ENCODE measurements at regions not wholly inside any gene's neighbourhood (a gene's known extent, or its start where the extent isn't known, plus 50 kb on each side); places are given as distances from the start of the nearest gene placed in this dataset.
"Not testable (repeated sequence)": the region's sequence is repeated elsewhere in the genome, so short reads cannot be mapped to it uniquely, and the experiment has no call there.

DNA sequence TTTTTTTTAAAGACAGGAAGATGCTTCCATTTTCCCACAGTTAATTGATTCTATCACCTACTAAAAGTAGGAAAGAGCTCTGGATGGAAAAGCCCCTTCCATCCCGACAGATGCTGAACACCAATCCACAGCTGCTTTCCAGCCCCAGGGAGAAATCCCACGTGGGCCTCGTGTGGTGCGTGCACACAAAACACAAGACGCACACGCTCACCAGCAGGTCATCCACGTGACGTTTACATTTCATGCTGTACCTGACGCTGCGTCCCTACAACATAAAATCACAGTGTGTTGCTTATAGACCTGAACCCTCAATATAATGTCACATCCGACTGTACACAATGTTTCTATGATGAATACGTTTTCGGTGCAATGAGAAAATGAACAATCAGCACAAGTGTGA lies 50.2 kb upstream of the DACT2 start:
- DNase-seq (ENCODE audit: low read depth), result no peak

DNA sequence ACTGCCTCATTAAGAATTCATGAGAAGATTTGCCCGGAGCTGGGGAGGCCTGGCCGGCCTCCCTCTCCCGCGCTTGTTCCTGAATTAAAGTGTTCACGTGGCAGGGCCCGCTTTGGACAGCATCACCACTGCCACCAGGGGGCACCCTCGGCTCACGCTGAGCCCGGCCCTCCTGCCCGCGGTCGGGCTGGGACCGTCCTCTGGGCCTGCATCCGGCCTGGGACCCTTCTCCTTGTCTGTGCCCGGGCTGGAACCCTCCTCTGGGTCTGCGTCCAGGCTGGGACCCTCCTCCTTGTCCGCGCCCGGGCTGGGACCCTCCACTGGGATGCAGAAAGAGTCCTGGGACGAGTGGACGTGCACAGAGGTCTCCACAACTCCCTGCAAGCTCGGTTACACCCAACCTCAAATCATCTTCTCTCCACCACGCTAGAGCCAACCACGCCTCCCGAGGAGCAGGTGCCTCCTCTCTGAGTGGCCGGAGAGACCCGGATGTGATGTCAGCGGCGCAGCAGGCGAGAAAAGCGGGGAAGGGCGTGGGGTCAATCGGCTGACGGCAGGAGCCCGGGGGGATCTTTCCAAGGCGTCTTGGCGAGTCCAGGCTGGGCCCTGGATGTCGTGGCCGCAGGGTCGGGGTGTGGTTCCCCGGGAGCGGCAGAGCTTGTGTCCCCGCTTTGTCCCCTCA lies 50.9 kb upstream of the DACT2 start:
- DNase-seq (ENCODE audit: low read depth), result no peak

DNA sequence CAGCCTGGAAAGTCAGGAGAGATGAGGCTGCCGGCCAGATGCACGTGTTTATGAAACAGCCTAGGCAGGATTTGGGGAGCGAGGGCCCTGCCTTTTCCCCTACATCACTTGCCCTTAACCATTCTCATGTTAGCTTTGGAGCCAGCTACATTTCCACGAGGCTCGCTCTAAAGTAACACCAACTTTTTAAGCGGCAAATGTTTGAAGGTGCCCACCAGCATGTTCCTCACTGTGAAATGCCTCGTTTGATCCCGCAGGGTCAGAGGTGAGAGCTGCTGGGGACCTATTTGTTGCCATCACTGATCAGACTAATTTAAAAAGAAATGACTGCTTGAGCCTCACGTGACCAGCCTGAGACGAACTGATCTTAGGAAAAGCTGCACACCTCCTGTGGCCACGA lies 51.6 kb upstream of the DACT2 start:
- DNase-seq (ENCODE audit: low read depth), result no peak

- no peak for DNase-seq (ENCODE audit: low read depth)
These were observed 52.0 kb upstream of the DACT2 start for GRCh38 chr6:168371618-168371980.

DNA sequence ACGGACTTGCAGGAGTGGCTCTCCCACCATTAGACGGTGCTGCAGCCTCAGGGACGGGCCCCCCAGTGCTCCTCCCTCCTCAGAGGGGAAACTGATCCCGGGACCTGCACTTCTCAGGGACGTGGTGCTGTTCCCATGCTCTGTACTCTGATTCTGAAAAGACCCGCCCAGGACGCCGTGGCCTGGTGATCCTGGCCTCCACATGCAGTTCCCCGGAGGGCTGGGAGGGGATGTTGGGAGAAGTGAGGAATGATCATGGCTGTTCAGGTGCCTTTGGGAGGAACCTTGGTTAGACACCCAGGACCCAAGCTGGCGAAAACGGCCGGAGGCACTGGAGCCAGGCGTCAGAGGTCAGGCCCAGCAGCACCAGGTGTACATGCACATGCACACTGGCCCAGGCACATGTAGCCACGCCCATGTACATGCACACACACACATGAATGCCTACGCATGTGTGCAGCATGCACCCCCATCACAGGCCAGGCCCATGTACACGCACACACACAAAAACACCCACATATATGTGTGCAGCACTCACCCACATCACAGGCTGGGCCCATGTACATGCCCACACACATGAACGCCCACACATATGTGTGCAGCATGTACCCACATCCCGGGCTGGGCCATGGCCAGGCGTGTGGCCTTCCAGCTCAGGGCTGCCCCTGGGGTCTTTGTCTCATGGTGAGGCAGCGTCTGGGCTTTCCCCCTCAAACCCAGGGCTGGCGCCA lies 52.6 kb upstream of the DACT2 start:
- DNase-seq (ENCODE audit: low read depth), result no peak

GRCh38 chr6:168372889-168373288 lies 53.3 kb upstream of the DACT2 start:
- DNase-seq (ENCODE audit: low read depth), result no peak

- no peak for DNase-seq (ENCODE audit: low read depth)
These were observed 53.8 kb upstream of the DACT2 start for GRCh38 chr6:168373389-168373788.

DNA sequence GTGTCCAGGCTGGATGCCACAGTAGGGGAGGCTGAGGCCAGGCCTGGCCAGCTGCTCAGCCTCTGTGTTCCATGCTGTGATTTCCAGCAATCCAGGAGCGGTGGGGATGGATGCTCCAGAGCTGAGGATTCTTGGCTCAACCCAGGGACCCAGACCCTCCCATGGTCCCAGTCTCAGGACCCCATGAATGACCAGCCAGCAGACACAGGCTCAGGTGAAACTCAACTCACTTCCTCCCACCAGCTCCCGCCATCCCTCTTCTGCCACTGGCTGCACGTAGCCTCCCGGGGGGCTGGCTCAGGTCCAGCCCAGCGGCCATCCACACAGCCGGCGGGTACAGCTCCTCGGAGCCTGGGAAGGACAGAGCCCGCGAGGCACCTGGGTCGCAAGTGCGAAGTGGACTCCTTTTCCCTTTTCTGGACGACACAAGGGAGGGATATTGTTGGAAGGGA lies 54.5 kb upstream of the DACT2 start:
- no peak for DNase-seq (ENCODE audit: low read depth)

DNA sequence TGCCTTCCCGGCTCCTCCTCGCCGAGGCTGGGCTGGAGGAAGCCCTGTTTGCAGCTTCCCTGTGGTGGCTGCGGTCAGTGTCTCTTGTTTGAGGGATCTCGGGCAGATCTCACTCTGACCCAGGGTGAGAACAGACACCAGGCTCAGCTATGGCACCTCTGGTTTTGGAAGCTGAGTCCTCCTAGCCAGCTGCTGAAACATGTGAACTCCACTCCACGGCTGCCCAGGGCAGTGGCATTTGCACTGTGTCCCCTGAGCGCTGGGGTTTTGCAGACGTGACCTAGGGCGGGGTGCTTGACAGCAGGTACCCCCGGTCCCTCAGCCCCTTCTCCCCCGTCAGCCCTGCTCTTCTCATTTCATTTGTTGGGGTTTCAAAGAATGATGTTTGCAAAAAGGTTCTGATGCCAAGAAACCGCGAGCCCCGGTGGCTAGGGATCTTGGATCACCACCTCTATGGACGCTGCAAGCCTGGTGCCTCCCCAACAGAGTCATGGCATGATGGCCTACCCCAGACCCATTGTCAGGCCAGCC lies 55.0 kb upstream of the DACT2 start:
- DNase-seq (ENCODE audit: low read depth), result no peak

DNA sequence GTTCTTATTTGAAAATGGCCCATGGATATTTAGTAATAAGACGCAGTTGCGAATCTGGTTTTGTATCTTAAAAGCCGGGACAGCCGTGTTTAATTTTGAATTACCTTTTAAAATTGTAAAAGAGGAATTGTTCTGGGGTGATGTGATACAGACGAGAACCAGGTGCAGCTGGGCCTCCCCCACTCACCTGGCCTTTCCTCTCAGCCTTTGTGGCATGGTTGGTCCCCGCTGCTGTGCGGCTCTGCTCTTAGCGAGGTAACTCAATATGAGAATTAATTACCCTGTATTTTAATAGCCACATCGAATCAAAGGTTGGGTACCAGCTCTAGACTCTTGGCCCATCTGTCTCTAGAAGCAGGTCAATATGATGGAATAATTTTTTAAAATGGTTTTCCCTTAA lies 56.5 kb upstream of the DACT2 start:
- DNase-seq (ENCODE audit: low read depth), result no peak

DNA sequence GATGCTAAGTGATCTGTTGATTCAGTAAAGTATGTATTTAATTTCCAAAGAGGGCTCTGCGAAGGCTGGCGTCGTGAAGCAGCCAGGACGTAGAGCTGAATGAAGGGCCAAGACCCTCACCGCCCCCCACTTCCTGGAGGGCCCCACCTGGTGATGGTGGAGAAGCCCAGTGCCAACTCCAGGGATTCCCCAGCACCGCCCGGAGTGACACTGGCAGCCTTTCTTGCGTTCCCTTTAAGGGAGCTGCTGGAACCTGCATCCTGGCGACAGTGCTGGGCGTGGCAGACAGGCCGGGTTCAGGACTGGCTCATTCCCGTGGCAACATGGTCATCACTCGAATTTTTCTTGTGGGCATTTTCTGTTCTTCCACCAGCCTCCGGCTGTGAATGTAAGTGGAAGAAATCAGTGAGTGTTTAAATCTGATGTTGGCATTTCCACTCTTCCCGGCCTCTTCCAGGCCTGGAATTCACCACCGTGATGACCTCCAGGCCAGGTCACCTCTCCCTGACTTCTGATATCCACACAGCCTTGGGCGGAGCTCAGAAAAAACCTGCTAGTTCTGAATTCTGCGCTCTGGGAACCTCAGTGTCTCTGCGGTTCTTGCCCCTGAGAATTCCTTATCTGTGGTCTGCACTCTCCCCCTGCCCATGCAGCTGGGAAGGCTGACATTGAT lies 57.4 kb upstream of the DACT2 start:
- DNase-seq (ENCODE audit: low read depth), result no peak

DNA sequence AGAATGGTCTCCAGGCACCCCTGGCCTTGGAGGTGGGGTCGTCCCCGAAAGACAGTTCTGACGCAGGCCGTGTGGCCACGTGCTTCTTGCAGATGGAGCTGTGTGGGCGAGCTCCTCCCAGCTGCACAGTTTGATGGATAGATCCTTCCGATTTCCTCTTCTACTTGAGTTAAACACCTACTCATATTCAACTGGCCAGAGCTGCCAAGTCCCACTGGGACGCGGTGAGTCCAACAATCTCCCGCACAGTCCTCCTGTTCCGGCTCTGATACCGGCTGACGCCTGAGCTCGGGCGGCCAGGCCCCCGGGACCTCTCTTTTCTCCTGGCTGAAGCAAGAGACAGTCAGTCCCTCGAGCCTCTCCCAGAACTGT lies 57.9 kb upstream of the DACT2 start:
- DNase-seq (ENCODE audit: low read depth), result no peak

- DNase-seq (ENCODE audit: low read depth), result no peak
These were observed 58.6 kb upstream of the DACT2 start for GRCh38 chr6:168377856-168378832.

GRCh38 chr6:168379579-168379978 lies 60.0 kb upstream of the DACT2 start:
- not testable (repeated sequence) for DNase-seq (ENCODE audit: low read depth)

DNA sequence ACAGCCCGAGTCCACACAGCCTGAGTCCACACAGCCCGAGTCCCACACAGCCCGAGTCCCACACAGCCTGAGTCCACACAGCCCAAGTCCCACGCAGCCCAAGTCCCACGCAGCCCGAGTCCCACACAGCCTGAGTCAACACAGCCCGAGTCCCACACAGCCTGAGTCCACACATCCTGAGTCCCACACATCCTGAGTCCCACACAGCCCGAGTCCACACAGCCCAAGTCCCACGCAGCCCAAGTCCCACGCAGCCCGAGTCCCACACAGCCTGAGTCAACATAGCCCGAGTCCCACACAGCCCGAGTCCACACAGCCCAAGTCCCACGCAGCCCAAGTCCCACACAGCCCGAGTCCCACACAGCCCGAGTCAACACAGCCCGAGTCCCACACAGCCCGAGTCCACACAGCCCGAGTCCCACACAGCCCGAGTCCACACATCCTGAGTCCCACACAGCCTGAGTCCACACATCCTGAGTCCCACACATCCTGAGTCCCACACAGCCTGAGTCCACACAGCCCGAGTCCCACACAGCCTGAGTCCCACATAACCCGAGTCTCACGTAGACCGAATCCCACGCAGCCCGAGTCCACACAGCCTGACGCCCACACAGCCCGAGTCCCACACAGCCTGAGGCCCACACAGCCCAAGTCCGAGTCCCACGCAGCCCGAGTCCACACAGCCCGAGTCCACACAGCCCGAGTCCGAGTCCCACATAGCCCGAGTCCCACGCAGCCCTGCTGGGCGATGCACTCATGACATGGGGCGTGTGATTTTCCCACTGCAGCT lies 60.6 kb upstream of the SMOC2 start:
- DNase-seq (ENCODE audit: low read depth), result not testable (repeated sequence)

DNA sequence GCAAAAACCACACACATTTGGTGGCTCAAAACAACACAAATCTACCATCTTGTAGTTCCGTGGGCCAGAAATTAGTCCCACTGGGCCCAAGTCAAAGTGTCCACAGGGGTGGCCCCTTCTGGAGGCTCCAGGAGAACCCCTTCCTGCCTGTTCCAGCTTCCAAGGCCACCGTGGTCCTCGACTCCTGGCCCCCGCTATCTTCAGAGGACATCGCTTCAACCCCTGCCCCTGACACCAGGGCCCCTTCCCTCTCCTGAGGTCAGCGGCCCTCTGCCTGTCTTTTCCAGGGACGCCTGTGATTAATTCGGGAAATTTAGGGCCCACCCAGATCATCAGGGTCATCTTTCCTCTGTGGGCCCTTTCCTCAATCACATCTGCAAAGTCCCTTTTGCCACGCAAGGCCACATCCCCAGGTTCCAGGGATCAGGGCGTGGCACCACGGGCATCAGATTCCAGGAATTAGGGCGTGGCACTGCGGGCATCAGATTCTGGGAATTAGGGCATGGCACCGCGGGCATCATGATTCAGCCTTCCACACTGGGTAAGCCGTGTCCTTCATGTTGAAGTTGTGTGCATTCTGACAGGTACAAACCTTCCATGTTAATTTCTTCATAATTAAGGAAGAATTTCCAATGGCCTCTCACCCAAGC lies 59.9 kb upstream of the SMOC2 start:
- no peak for DNase-seq (ENCODE audit: low read depth)

DNA sequence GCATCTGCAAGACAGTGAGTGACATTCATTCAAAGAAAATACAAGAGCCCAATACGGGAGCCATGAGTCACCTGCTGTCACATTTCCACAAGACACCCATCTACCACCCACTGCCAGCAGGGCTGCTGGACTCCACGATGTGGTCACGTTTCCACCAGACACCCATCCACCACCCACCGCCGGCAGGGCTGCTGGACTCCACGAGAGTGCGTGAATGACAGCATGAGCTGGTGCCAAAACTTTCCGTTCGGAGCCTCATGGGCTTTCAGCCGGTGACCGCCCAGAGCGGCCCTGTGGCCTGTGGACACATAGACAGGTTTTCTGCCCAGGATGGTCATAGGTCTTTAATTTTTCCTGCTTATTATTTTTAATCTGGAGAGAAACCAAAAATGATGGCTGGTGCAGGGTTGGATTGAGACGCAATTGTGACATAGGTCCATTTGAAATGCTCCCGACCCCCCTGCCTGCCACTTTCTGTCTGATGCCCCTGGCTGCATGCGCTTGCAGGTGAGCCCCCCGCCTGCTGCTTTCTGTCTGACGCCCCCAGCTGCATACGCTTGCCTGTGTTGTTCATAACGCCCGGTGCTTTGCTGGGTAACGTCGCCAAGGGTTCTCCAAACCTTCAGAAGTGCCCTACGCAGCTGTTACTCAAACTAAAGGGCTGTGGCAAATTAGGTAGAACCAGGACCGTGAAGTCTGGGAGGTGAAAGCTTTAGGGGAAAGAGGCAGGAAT lies 59.1 kb upstream of the SMOC2 start:
- DNase-seq (ENCODE audit: low read depth), result no peak

DNA sequence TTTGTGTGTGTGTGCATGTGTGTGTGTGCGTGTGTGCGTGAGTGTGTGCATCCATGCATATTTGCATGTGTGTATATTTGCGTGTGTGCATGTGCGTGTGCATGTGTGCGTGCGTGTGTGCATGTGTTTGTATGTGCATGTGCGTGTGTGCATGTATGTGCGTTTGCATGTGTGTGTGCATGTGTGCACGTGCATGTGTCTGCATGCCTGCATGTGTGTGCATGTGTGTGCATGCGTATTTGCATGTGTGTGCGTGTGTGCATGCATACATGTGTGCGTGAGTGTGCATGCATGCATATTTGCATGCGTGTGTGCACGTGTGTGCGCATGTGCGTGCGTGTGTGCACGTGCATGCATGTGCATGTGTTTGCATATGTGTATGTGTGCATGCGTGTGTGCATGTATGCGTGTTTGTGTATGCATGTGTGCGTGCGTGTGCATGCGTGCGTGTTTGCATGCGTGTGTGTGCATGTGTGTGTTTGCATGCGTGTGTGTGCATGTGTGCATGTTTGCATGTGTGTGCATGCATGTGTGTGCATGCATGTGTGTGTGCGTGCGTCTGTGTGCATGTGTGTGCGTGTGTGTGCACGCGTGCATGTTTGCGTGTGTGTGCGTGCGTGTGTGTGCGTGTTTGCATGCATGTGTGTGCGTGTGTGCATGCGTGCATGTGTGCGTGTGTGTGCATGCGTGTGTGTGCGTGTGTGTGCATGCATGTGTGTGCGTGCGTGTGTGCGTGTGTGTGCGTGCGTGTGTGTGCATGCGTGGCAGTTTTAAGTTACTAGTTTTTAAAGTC lies 57.7 kb upstream of the SMOC2 start:
- DNase-seq (ENCODE audit: low read depth), result no peak

Measured in HS-5 (cell line).